GM12892 (cell line): ENCODE measurements at regions not wholly inside any gene's neighbourhood (a gene's known extent, or its start where the extent isn't known, plus 50 kb on each side); places are given as distances from the start of the nearest gene placed in this dataset.

ENCODE experiments used
- POLR2A ChIP-seq: IDR thresholded peaks from 2 replicates; pipeline ENCODE4 v1.6.1; 2011; ENCODE audit warnings: low read depth, low read length, control low read depth
- POLR2AphosphoS5 ChIP-seq: IDR thresholded peaks from 2 replicates; pipeline ENCODE4 v1.6.1; 2011; ENCODE audit warnings: low read depth, low read length, control low read depth
- TAF1 ChIP-seq: IDR thresholded peaks from 2 replicates; pipeline ENCODE4 v1.6.1; 2011; ENCODE audit warnings: low read depth, mild to moderate bottlenecking, control low read depth, low read length, borderline replicate concordance

DNA sequence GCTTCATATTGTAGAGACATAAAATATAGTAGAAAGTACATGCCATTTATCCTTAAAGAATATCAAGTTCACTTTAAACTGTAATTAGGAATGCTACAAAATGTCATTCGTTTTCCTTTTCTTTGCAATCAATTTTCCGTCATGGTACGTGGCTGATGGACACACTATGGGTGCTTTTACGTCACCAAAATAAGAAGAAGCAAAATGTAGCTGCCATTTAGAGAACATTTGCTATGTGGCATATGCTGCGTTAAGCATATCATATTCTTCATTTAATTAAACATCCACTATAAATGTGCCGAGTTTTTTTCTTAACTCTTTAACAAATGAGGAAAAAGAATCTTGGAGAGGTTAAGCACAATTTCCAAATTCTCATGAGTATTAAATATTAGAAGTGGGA, 1358.5 kb upstream of the NXPH2 start:
- TF ChIP-seq POLR2AphosphoS5 (no peak), TAF1 (no peak), POLR2A (no peak)
